HG03159 (cell line): ENCODE measurements at regions not wholly inside any gene's neighbourhood (a gene's known extent, or its start where the extent isn't known, plus 50 kb on each side); places are given as distances from the start of the nearest gene placed in this dataset.
"Not testable (repeated sequence)": the region's sequence is repeated elsewhere in the genome, so short reads cannot be mapped to it uniquely, and the experiment has no call there.

Experiments
- ATAC-seq: cut with Tn5 transposase; IDR thresholded peaks from one replicate; pipeline ENCODE4 v1.9.1; 2021; ENCODE audit warnings: mild to moderate bottlenecking, moderate library complexity; ENCODE audit not compliant: unreplicated experiment

DNA sequence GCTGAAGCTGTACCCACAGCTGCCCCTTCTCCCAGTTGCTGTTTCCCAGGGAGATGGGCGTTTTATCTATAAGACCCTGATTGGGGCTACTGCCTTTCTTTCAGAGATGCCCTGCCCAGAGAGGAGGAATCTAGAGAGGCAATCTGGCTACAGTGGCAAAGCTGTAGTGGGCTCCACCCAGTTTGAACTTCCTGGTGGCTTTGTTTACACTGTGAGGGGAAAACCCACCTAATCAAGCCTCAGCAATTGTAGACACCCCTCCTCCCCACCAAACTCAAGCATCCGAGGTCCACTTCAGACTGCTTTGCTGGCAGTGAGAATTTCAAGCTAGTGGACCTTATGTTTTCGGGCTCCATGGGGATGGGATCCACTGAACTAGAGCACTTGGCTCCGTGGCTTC lies 240.4 kb upstream of the AFF2 start:
- ATAC-seq = no peak

DNA sequence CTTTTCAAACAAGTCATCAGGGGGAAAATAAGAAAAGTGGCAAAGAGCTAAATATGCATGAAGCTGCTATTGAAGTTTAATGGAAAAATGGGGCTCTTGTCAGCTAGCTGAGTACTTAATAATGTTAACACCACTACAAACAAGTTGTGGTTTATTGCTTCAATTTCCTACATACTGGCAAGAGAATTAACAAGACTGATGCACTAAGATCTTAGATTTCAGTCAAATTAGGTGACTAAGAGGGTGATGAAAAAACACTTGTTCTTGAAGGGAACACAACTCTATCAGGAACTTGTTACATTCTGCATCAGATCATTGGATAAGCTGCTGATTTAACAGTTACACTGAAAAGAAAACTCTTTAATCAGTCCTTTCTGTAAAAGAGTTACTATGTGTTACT lies 234.6 kb upstream of the AFF2 start:
- ATAC-seq = no peak

- ATAC-seq = no peak
These were observed 231.7 kb upstream of the AFF2 start for GRCh38 chrX:148268673-148269072.

DNA sequence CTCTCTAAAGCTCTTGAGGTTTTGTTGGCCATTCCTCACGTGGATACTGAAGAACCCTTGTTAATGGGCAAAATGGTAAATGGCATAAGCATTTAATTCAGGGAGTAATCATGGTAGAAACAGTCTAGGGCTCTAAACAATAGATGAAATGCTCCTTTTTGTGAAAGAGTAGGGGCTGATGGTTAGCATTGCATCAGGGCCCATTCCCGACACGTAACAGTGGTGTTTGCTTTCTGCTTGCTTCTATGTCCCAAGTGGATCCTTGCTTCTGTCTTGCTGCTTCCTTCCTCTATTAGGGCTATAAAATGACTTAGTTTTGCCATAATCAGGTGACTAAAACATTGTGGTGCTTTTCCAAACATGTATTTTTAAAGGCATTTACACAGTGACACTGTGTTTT lies 230.9 kb upstream of the AFF2 start:
- no peak for ATAC-seq

DNA sequence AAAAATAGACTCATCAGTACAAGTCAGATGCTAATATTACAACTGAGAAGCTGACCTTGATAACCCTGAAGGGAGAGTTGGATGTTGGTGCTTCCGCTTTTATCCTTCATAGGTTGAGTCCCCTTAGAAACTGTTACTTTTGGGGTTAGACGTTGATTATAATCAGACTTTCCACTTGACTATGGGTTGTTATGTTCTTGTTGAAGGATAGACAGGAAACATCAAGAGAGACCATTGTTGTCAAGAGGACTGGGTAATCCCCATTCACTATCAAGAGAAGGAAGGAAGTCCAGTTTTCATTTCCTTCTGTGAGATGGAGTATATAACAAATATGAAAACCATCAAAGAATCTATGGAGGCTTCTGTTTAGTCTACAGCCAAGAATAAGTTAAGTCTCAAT lies 229.9 kb upstream of the AFF2 start:
- no peak for ATAC-seq

- ATAC-seq = no peak
These were observed 229.2 kb upstream of the AFF2 start for GRCh38 chrX:148271263-148271662.

GRCh38 chrX:148281920-148282319 lies 218.5 kb upstream of the AFF2 start:
- no peak for ATAC-seq

- ATAC-seq = no peak
These were observed 217.9 kb upstream of the AFF2 start for GRCh38 chrX:148282504-148282903.

- ATAC-seq = no peak
These were observed 216.4 kb upstream of the AFF2 start for GRCh38 chrX:148284056-148284455.

- ATAC-seq = no peak
These were observed 215.6 kb upstream of the AFF2 start for GRCh38 chrX:148284821-148285220.

- no peak for ATAC-seq
These were observed 212.0 kb upstream of the AFF2 start for GRCh38 chrX:148288451-148288850.

- ATAC-seq = no peak
These were observed 210.4 kb upstream of the AFF2 start for GRCh38 chrX:148290041-148290440.

GRCh38 chrX:148290931-148291330 lies 209.5 kb upstream of the AFF2 start:
- ATAC-seq = no peak

- no peak for ATAC-seq
These were observed 201.7 kb upstream of the AFF2 start for GRCh38 chrX:148298737-148299136.

DNA sequence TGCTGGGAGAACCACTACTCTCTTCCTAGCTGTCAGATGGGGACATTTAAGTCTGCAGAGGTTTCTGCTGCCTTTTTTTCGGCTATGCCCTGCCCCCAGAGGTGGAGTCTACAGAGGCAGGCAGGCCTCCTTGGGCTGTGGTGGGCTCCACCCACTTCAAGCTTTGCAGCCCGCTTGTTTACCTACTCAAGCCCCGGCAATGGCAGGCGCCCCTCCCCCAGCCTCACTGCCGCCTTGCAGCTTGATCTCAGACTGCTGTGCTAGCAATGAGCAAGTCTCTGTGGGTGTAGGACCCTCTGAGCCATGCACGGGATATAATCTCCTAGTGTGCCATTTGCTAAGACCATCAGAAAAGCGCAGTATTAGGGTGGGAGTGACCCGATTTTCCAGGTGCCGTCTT lies 195.2 kb upstream of the AFF2 start:
- ATAC-seq = not testable (repeated sequence)

DNA sequence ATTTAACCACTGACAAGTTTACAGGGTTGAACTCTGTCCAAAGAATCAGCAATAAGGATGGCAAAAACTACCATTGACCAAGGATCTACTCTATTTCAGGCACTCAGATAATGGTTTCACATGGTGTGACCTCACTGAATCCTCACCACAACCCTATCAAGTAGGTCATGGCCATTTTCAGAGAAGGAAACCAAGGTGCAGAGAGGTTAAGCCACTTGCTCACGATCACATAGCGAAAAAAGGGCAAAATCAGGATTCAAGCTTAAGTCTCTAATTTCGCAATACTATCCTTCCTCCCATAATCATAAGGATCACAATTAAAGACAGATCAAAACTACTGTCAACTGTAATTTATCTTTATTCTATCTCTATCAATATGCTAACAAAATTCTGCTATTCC lies 191.0 kb upstream of the AFF2 start:
- ATAC-seq = no peak

- ATAC-seq = peak; percentile 86
These were observed 189.8 kb upstream of the AFF2 start for GRCh38 chrX:148310426-148311165.

GRCh38 chrX:148311544-148311943 lies 188.9 kb upstream of the AFF2 start:
- no peak for ATAC-seq

DNA sequence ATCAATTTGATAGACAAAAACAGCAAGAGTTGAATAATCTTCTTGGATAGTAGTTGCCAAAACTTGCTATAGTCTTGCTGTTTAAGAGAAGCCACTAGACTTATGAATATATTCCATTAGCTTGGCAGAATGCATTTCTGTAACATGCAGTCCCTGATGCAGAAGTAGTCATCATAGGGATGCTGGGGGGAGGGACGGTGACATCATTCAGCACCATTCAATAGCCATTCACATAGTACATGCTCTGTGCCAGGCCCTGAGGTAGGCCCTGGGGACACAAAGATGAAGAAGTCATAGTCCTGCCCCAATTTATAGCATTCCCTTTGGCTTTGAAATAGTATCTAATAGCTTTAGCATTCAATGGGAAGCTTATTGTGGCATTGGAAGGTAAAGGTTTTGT lies 185.5 kb upstream of the AFF2 start:
- ATAC-seq = no peak

GRCh38 chrX:148316446-148316845 lies 184.0 kb upstream of the AFF2 start:
- no peak for ATAC-seq

- ATAC-seq = no peak
These were observed 177.5 kb upstream of the AFF2 start for GRCh38 chrX:148322906-148323305.

- no peak for ATAC-seq
These were observed 166.4 kb upstream of the AFF2 start for GRCh38 chrX:148333989-148334388.

DNA sequence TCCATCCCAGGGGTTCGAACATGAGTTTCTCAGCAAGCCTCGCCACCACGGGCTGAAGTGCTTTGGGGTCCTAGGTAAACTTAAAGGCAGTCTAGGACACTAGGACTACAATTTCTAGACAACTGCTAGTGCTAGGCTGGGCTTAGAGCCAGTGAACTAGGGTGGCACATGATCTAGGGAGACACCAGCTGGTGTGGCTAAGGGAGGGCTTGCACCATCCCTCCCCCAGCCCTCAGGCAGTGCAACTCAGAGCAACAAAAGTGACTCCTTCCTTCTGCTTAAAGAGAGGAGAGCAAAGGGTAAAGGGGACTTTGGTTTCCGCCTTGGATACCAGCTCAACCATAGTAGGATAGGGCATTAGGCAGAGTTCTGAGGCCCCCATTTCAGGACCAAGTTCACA lies 162.5 kb upstream of the AFF2 start:
- no peak for ATAC-seq
